ENCODE measurements at regions not wholly inside any gene's neighbourhood (a gene's known extent, or its start where the extent isn't known, plus 50 kb on each side); places are given as distances from the start of the nearest gene placed in this dataset.

DNA sequence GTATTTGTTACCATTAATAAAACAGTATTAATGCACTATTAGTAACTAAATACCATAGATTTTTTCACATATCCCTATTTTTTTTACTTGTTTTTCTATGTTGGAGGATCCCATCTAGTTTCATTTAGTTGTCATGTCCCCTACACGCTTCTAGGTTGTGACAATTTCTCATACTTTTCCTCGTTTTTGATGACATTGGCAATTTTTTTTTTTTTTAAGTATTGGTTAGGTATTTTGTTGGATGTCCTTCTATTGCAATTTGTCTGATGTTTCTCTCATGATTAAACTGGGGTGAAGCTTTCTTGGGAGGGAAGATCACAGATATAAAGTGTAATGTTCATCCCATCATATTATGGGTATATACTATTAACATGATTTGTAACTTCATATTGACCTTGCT lies 409.1 kb upstream of the CNTN6 start:
- TF ChIP-seq POLR2AphosphoS5 (IDR thresholded peaks at IDR 0.05) (no peak), CTCF (IDR thresholded peaks at IDR 0.05) (no peak), EP300 (IDR thresholded peaks at IDR 0.05) (no peak)

All from sigmoid colon (tissue), 4 donors.